Testis (tissue), 2 donors: ENCODE measurements at regions not wholly inside any gene's neighbourhood (a gene's known extent, or its start where the extent isn't known, plus 50 kb on each side); places are given as distances from the start of the nearest gene placed in this dataset.

Experiments used
- CTCF ChIP-seq, 3 experiments: fragments of 450-650 bp in 2 of 3; fragments of 200-600 bp in 1 of 3; sonication (generic) in 1 of 3; IDR thresholded peaks; one replicate each; pipeline ENCODE4 v1.5.1; 2016 to 2019; ENCODE audit warnings: antibody characterized with exemption in 3 of 3, mild to moderate bottlenecking in 2 of 3, moderate library complexity in 1 of 3
- POLR2A ChIP-seq: fragments of 450-650 bp; IDR thresholded peaks from one replicate; pipeline ENCODE4 v1.6.1; 2017; ENCODE audit warnings: antibody characterized with exemption, mild to moderate bottlenecking, moderate library complexity

DNA sequence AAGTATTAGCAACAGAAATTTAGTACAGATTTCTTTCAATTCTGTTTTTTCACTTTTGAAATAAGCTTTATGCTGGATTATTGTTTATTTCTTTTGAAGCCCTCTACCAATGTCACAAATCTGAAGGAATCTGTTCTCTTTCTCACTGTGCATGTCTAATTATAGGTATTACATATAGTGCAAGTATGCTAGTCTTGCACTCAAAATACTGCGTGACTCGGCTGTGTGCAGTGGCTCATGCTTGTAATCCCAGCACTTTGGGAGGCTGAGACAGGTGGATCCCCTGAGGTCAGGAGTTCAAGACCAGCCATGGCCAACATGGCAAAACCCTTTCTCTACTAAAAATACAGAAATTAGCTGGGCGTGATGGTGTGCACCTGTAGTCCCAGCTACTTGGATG, 95.8 kb upstream of the PLAAT1 start:
- no peak for TF ChIP-seq CTCF (IDR thresholded peaks at IDR 0.05)
- TF ChIP-seq POLR2A, result no peak
